ENCODE measurements at regions not wholly inside any gene's neighbourhood (a gene's known extent, or its start where the extent isn't known, plus 50 kb on each side); places are given as distances from the start of the nearest gene placed in this dataset.
"Not testable (repeated sequence)": the region's sequence is repeated elsewhere in the genome, so short reads cannot be mapped to it uniquely, and the experiment has no call there.

GRCh38 chr9:117938896-117939295 lies 234.7 kb downstream of the TLR4 start:
- H3K27ac ChIP-seq (ENCODE audit: low read depth, low read length, poor library complexity, severe bottlenecking): no peak overlapping the region
- no peaks in the 10 kb centered on the region for H4K20me1 ChIP-seq (ENCODE audit: insufficient read depth, low read length)
- no peaks in the 10 kb centered on the region for H3K36me3 ChIP-seq (ENCODE audit: insufficient read depth, low read length)
- TF ChIP-seq EZH2 (IDR thresholded peaks at IDR 0.05; ENCODE audit: borderline replicate concordance, low read length): no peak
- TF ChIP-seq CTCF (IDR thresholded peaks at IDR 0.05; ENCODE audit: low read length): no peak
- no peaks in the 10 kb centered on the region for H3F3A ChIP-seq (ENCODE audit: insufficient read depth, low read length)
- no peaks in the 10 kb centered on the region for H3K4me1 ChIP-seq (ENCODE audit: insufficient read depth, low read length, severe bottlenecking)
- no peak overlapping the region for H3K4me2 ChIP-seq (ENCODE audit: low read length)
- H3K9me3 ChIP-seq (ENCODE audit: low read length): no peaks in the 10 kb centered on the region
- H3K27me3 ChIP-seq (ENCODE audit: insufficient read depth, low read length): no peaks in the 10 kb centered on the region
- no peak overlapping the region for H2AFZ ChIP-seq (ENCODE audit: low read length)
- no peaks in the 10 kb centered on the region for H3K79me2 ChIP-seq (ENCODE audit: insufficient read depth, low read length)
- no peaks in the 10 kb centered on the region for H3K9me2 ChIP-seq (ENCODE audit: low read depth, low read length)
- no peak overlapping the region for H3K9ac ChIP-seq (ENCODE audit: low read length)
- H3K4me3 ChIP-seq (ENCODE audit: low read depth, low read length, poor library complexity, severe bottlenecking): no peak overlapping the region

- not testable (repeated sequence) for H3K9me2 ChIP-seq (ENCODE audit: low read depth, low read length); H3K27ac ChIP-seq (ENCODE audit: low read depth, low read length, poor library complexity, severe bottlenecking); H3K27me3 ChIP-seq (ENCODE audit: insufficient read depth, low read length); H3K4me3 ChIP-seq (ENCODE audit: low read depth, low read length, poor library complexity, severe bottlenecking); H3K79me2 ChIP-seq (ENCODE audit: insufficient read depth, low read length); H3K36me3 ChIP-seq (ENCODE audit: insufficient read depth, low read length); H3K4me2 ChIP-seq (ENCODE audit: low read length); H3K9ac ChIP-seq (ENCODE audit: low read length); H3K4me1 ChIP-seq (ENCODE audit: insufficient read depth, low read length, severe bottlenecking); H2AFZ ChIP-seq (ENCODE audit: low read length); H4K20me1 ChIP-seq (ENCODE audit: insufficient read depth, low read length); H3K9me3 ChIP-seq (ENCODE audit: low read length); H3F3A ChIP-seq (ENCODE audit: insufficient read depth, low read length)
Observed at GRCh38 chr9:117944750-117945149, 240.5 kb downstream of the TLR4 start.

GRCh38 chr9:117945286-117945685 lies 241.1 kb downstream of the TLR4 start:
- Histone ChIP-seq H3F3A (ENCODE audit: insufficient read depth, low read length) (no peaks in the 10 kb centered on the region), H3K79me2 (ENCODE audit: insufficient read depth, low read length) (no peaks in the 10 kb centered on the region), H3K27me3 (ENCODE audit: insufficient read depth, low read length) (no peaks in the 10 kb centered on the region), H2AFZ (ENCODE audit: low read length) (no peak overlapping the region), H3K9me3 (ENCODE audit: low read length) (no peaks in the 10 kb centered on the region), H3K4me1 (ENCODE audit: insufficient read depth, low read length, severe bottlenecking) (no peaks in the 10 kb centered on the region), H3K36me3 (ENCODE audit: insufficient read depth, low read length) (no peaks in the 10 kb centered on the region), H3K9me2 (ENCODE audit: low read depth, low read length) (no peaks in the 10 kb centered on the region), H3K9ac (ENCODE audit: low read length) (no peak overlapping the region), H4K20me1 (ENCODE audit: insufficient read depth, low read length) (no peaks in the 10 kb centered on the region), H3K27ac (ENCODE audit: low read depth, low read length, poor library complexity, severe bottlenecking) (no peak overlapping the region), H3K4me2 (ENCODE audit: low read length) (no peak overlapping the region), H3K4me3 (ENCODE audit: low read depth, low read length, poor library complexity, severe bottlenecking) (no peak overlapping the region)
- no peak for TF ChIP-seq CTCF (IDR thresholded peaks at IDR 0.05; ENCODE audit: low read length)
- no peak for TF ChIP-seq EZH2 (IDR thresholded peaks at IDR 0.05; ENCODE audit: borderline replicate concordance, low read length)

GRCh38 chr9:117951127-117951526 lies 246.9 kb downstream of the TLR4 start:
- Histone ChIP-seq H3K9me2 (ENCODE audit: low read depth, low read length) (no peaks in the 10 kb centered on the region), H3F3A (ENCODE audit: insufficient read depth, low read length) (no peaks in the 10 kb centered on the region), H3K79me2 (ENCODE audit: insufficient read depth, low read length) (no peaks in the 10 kb centered on the region), H3K4me1 (ENCODE audit: insufficient read depth, low read length, severe bottlenecking) (no peaks in the 10 kb centered on the region), H2AFZ (ENCODE audit: low read length) (no peak overlapping the region), H3K9me3 (ENCODE audit: low read length) (no peaks in the 10 kb centered on the region), H3K36me3 (ENCODE audit: insufficient read depth, low read length) (no peaks in the 10 kb centered on the region), H4K20me1 (ENCODE audit: insufficient read depth, low read length) (no peaks in the 10 kb centered on the region), H3K27ac (ENCODE audit: low read depth, low read length, poor library complexity, severe bottlenecking) (no peak overlapping the region), H3K27me3 (ENCODE audit: insufficient read depth, low read length) (no peaks in the 10 kb centered on the region), H3K9ac (ENCODE audit: low read length) (no peak overlapping the region), H3K4me2 (ENCODE audit: low read length) (no peak overlapping the region), H3K4me3 (ENCODE audit: low read depth, low read length, poor library complexity, severe bottlenecking) (no peak overlapping the region)
- TF ChIP-seq CTCF (IDR thresholded peaks at IDR 0.05; ENCODE audit: low read length) (no peak), EZH2 (IDR thresholded peaks at IDR 0.05; ENCODE audit: borderline replicate concordance, low read length) (no peak)

Measured in OCI-LY1 (cell line).